ENCODE measurements at regions not wholly inside any gene's neighbourhood (a gene's known extent, or its start where the extent isn't known, plus 50 kb on each side); places are given as distances from the start of the nearest gene placed in this dataset.
"Not testable (repeated sequence)": the region's sequence is repeated elsewhere in the genome, so short reads cannot be mapped to it uniquely, and the experiment has no call there.

GRCh38 chr7:115210552-115210951 lies 288.7 kb downstream of the MDFIC start:
- intact Hi-C loops (cut with micrococcal nuclease), result no loop called here
- peaks cover 16% of the 10 kb centered on the region for H3K9me3 Mint-ChIP-seq
- H3K27me3 Mint-ChIP-seq, result no peaks in the 10 kb centered on the region
- peaks cover 5% of the 10 kb centered on the region for H3K4me1 Mint-ChIP-seq (ENCODE audit: low read depth)
- ChIA-PET POLR2A (no interaction called here), CTCF (no interaction called here)
- no peak overlapping the region for H3K4me3 Mint-ChIP-seq
- DNase-seq, result no peak
- H3K27ac Mint-ChIP-seq, result no peak overlapping the region
- peaks cover 4% of the 10 kb centered on the region for H3K36me3 Mint-ChIP-seq

DNA sequence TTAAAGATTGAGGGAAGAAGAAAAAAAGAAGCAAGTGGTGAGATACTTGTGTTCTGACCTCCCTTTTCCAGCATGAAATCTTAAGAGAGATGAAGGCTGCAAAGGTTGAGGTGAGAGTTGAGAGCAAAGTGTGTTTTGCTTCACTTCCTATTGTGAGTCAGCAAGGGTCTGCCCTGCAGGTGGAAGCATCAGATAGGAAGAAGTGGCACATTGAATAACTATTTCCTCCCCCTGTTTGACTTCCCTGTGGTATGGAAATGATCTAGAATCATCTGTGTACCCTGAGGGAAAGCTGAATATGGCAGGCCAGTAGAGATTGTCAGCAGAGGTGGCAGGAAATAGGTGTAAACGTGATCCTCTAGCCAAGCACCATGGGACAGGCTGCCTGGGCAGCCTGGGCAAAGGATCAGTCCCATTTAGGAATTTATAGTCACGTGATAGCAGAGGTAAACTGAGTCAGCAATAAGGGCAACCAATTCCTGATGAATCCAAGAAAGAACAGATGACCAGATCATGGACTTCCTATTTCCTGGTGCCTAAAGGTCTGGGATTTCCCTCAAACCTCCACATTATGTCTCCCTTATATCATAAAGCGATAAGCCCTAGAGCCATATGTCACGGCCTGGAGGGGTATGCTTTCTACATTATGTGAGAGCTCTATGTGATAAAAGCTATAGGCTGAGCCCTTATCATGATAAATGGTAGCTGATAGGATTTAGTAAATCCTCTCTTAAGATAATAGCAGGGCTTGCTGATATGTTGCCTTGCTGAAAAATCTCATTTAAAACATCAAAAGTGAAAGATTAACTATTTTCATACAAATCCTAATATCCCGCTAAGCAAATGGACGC lies 287.0 kb downstream of the MDFIC start:
- DNase-seq, result no peak
- Mint-ChIP-seq H3K27ac (no peak overlapping the region), H3K4me1 (ENCODE audit: low read depth) (peaks cover 5% of the 10 kb centered on the region), H3K4me3 (no peak overlapping the region), H3K36me3 (peaks cover 7% of the 10 kb centered on the region), H3K9me3 (peaks cover 16% of the 10 kb centered on the region), H3K27me3 (no peaks in the 10 kb centered on the region)
- ChIA-PET CTCF (no interaction called here), POLR2A (no interaction called here)
- intact Hi-C loops (cut with micrococcal nuclease), result no loop called here

GRCh38 chr7:115206374-115206773 lies 284.5 kb downstream of the MDFIC start:
- H3K36me3 Mint-ChIP-seq; DNase-seq; H3K4me3 Mint-ChIP-seq; POLR2A ChIA-PET; H3K4me1 Mint-ChIP-seq (ENCODE audit: low read depth); intact Hi-C loops (cut with micrococcal nuclease); H3K27me3 Mint-ChIP-seq; CTCF ChIA-PET; H3K27ac Mint-ChIP-seq: not testable (repeated sequence)
- H3K9me3 Mint-ChIP-seq, result peaks cover 16% of the 10 kb centered on the region

GRCh38 chr7:115198143-115198542 lies 276.2 kb downstream of the MDFIC start:
- intact Hi-C loops (cut with micrococcal nuclease), result no loop called here
- H3K4me3 Mint-ChIP-seq, result no peak overlapping the region
- POLR2A ChIA-PET, result no interaction called here
- H3K4me1 Mint-ChIP-seq (ENCODE audit: low read depth), result no peaks in the 10 kb centered on the region
- no peaks in the 10 kb centered on the region for H3K9me3 Mint-ChIP-seq
- H3K36me3 Mint-ChIP-seq, result no peaks in the 10 kb centered on the region
- DNase-seq, result no peak
- CTCF ChIA-PET, result no interaction called here
- H3K27ac Mint-ChIP-seq, result no peak overlapping the region
- peaks cover 1% of the 10 kb centered on the region for H3K27me3 Mint-ChIP-seq

- Mint-ChIP-seq H3K4me3 (no peak overlapping the region), H3K27me3 (peaks cover 1% of the 10 kb centered on the region), H3K36me3 (no peaks in the 10 kb centered on the region), H3K4me1 (ENCODE audit: low read depth) (no peaks in the 10 kb centered on the region), H3K9me3 (no peaks in the 10 kb centered on the region), H3K27ac (no peak overlapping the region)
- intact Hi-C loops (cut with micrococcal nuclease), result no loop called here
- no peak for DNase-seq
- POLR2A ChIA-PET, result no interaction called here
- CTCF ChIA-PET, result no interaction called here
These were observed 273.3 kb downstream of the MDFIC start for GRCh38 chr7:115195208-115195607.

DNA sequence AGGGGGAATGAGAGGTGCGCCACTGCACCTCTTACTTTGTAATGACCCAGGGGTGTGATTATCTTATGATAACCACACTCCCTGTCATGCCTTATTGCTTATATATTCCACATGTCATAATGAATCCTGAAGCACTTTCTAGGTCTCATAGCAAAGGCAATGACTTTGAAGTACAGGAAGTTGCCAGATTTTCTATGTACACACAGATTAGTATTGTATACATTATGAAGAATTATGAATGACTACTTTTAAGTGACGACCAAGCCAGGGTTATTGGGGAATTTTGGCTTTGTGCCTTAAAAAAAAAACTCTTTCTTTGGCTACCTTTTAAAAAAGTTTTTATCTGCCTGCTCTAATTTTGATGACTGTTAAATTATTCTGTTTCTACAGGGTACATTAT lies 269.6 kb downstream of the MDFIC start:
- Mint-ChIP-seq H3K4me1 (ENCODE audit: low read depth) (no peaks in the 10 kb centered on the region), H3K9me3 (no peaks in the 10 kb centered on the region), H3K27ac (no peak overlapping the region), H3K36me3 (no peaks in the 10 kb centered on the region), H3K27me3 (no peaks in the 10 kb centered on the region), H3K4me3 (no peak overlapping the region)
- ChIA-PET CTCF (no interaction called here), POLR2A (no interaction called here)
- intact Hi-C loops (cut with micrococcal nuclease), result no loop called here
- DNase-seq, result no peak

DNA sequence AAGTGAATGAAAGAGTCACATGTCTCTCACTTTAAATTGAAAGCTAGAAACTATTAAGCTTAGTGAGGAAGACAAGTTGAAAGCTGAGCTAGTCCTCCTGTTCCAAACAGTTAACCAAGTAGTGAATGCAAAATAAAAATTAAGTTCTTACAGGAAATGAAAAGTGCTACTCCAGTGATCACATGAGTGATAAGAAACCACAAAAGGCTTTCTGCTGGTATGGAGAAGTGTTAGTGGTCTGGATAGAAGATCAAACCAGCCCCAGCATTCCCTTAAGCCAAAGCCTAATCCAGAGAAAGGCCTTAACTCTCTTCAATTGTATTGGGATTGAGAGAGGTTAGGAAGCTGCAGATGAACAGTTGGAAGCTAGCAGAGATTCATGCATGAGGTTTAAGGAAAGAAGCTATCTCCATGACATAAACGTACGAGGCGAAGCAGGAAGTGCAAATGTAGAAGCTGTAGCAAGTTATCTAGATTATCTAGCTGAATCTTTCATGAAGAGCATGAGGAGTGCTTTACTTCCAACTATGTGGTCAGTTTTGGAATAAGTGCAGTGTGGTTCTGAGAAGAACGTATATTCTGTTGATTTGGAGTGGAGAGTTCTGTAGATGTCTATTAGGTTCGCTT lies 261.6 kb downstream of the MDFIC start:
- POLR2A ChIA-PET, result no interaction called here
- no peak for DNase-seq
- Mint-ChIP-seq H3K4me1 (ENCODE audit: low read depth) (peaks cover 21% of the 10 kb centered on the region), H3K36me3 (no peaks in the 10 kb centered on the region), H3K9me3 (no peaks in the 10 kb centered on the region), H3K27ac (no peak overlapping the region), H3K4me3 (no peak overlapping the region), H3K27me3 (no peaks in the 10 kb centered on the region)
- CTCF ChIA-PET, result interaction anchor here (0.6 kb wide), 1 partner anchor 1340 kb away, joined by 4 read pairs; no protein-coding TSS in a partner anchor
- intact Hi-C loops (cut with micrococcal nuclease), result no loop called here

- CTCF ChIA-PET, result no interaction called here
- Mint-ChIP-seq H3K4me3 (no peak overlapping the region), H3K9me3 (no peaks in the 10 kb centered on the region), H3K27ac (no peak overlapping the region), H3K4me1 (ENCODE audit: low read depth) (peaks cover 14% of the 10 kb centered on the region), H3K36me3 (no peaks in the 10 kb centered on the region), H3K27me3 (no peaks in the 10 kb centered on the region)
- no peak for DNase-seq
- intact Hi-C loops (cut with micrococcal nuclease), result no loop called here
- POLR2A ChIA-PET, result no interaction called here
These were observed 256.9 kb downstream of the MDFIC start for GRCh38 chr7:115178835-115179234.

GRCh38 chr7:115177823-115178222 lies 255.9 kb downstream of the MDFIC start:
- peaks cover 6% of the 10 kb centered on the region for H3K4me1 Mint-ChIP-seq (ENCODE audit: low read depth)
- intact Hi-C loops (cut with micrococcal nuclease), result no loop called here
- H3K27me3 Mint-ChIP-seq, result no peaks in the 10 kb centered on the region
- ChIA-PET CTCF (interaction anchor here (0.9 kb wide), 1 partner anchor 961 kb away, joined by 3 read pairs; no protein-coding TSS in a partner anchor), POLR2A (no interaction called here)
- H3K27ac Mint-ChIP-seq, result no peak overlapping the region
- H3K36me3 Mint-ChIP-seq, result no peaks in the 10 kb centered on the region
- H3K9me3 Mint-ChIP-seq, result no peaks in the 10 kb centered on the region
- no peak for DNase-seq
- H3K4me3 Mint-ChIP-seq, result no peak overlapping the region

DNA sequence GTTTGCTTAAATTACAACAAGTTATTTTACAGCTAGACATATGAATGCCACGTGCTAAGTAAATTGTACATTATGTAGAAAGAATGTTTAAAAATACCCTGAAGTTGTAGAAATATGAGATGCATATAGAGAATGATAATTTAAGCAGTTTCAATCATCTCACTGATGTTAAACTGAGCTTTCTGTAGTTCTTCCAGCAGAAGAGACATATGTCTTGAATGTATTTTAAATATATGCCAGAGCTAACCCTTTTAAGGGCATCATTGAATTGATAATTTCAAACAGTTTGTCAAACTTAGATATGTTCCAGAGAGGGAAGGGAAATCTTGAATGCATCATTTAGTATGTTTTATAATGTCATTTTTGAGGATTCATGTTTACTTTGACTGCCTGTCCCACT lies 255.2 kb downstream of the MDFIC start:
- intact Hi-C loops (cut with micrococcal nuclease), result no loop called here
- DNase-seq, result no peak
- no peaks in the 10 kb centered on the region for H3K9me3 Mint-ChIP-seq
- H3K36me3 Mint-ChIP-seq, result no peaks in the 10 kb centered on the region
- no peak overlapping the region for H3K27ac Mint-ChIP-seq
- no peak overlapping the region for H3K4me3 Mint-ChIP-seq
- H3K27me3 Mint-ChIP-seq, result no peaks in the 10 kb centered on the region
- peaks cover 6% of the 10 kb centered on the region for H3K4me1 Mint-ChIP-seq (ENCODE audit: low read depth)
- CTCF ChIA-PET, result interaction anchor here (0.9 kb wide), 1 partner anchor 961 kb away, joined by 3 read pairs; no protein-coding TSS in a partner anchor
- POLR2A ChIA-PET, result no interaction called here

GRCh38 chr7:115172397-115172796 lies 250.5 kb downstream of the MDFIC start:
- H3K9me3 Mint-ChIP-seq; CTCF ChIA-PET; H3K36me3 Mint-ChIP-seq; H3K4me3 Mint-ChIP-seq; H3K27ac Mint-ChIP-seq; H3K4me1 Mint-ChIP-seq (ENCODE audit: low read depth); H3K27me3 Mint-ChIP-seq; POLR2A ChIA-PET; DNase-seq; intact Hi-C loops (cut with micrococcal nuclease): not testable (repeated sequence)

GRCh38 chr7:115153769-115154477 lies 232.0 kb downstream of the MDFIC start:
- POLR2A ChIA-PET, result no interaction called here
- CTCF ChIA-PET, result no interaction called here
- Mint-ChIP-seq H3K4me3 (no peak overlapping the region), H3K9me3 (no peaks in the 10 kb centered on the region), H3K27me3 (no peaks in the 10 kb centered on the region), H3K27ac (no peak overlapping the region), H3K4me1 (ENCODE audit: low read depth) (no peaks in the 10 kb centered on the region), H3K36me3 (no peaks in the 10 kb centered on the region)
- no peak for DNase-seq
- intact Hi-C loops (cut with micrococcal nuclease), result no loop called here

Data from activated CD4-positive, alpha-beta memory T cell treated with anti-CD3 and anti-CD28 coated beads for 36 hours (primary cell).